CD14-positive monocyte (primary cell): ENCODE measurements at regions not wholly inside any gene's neighbourhood (a gene's known extent, or its start where the extent isn't known, plus 50 kb on each side); places are given as distances from the start of the nearest gene placed in this dataset.

ENCODE experiments used
- DNase-seq, 3 donors: peaks; one replicate each; pipeline ENCODE4 v3.0.0-alpha.2; 2011 to 2022
- H2AFZ ChIP-seq: 2 replicates; pipeline ENCODE4 v1.6.0; 2012; ENCODE audit warnings: mild to moderate bottlenecking, low read depth, low read length, inconsistent platforms; ENCODE audit not compliant: insufficient read depth, poor library complexity, severe bottlenecking
- H3K27ac ChIP-seq, 2 donors: 1 replicate in 1 of 2; 2 replicates in 1 of 2; pipeline ENCODE4 v1.5.1; 2012 to 2013; ENCODE audit warnings: low read length in 2 of 2, control low read depth in 1 of 2, inconsistent platforms in 1 of 2, low read depth in 1 of 2, mild to moderate bottlenecking in 1 of 2
- H3K27me3 ChIP-seq, 2 donors: one replicate each; pipeline versions ENCODE4 v1.6.0 to v1.6.1; 2011 to 2013; ENCODE audit warnings: low read length in 2 of 2; ENCODE audit not compliant: control insufficient read depth in 2 of 2, insufficient read depth in 2 of 2
- H3K36me3 ChIP-seq, 2 donors: replicated peaks in 1 of 2; 1 replicate in 1 of 2; 2 replicates in 1 of 2; pipeline versions ENCODE4 v1.5.1 to v1.6.1; 2012 to 2013; ENCODE audit warnings: low read length in 2 of 2, control low read depth in 1 of 2, inconsistent platforms in 1 of 2, mild to moderate bottlenecking in 1 of 2; ENCODE audit not compliant: insufficient read depth in 2 of 2, control insufficient read depth in 1 of 2
- H3K4me1 ChIP-seq, 2 donors: 1 replicate in 1 of 2; 2 replicates in 1 of 2; pipeline versions ENCODE4 v1.5.1 to v1.6.1; 2012 to 2013; ENCODE audit warnings: low read length in 2 of 2, control low read depth in 1 of 2, inconsistent platforms in 1 of 2, mild to moderate bottlenecking in 1 of 2, moderate library complexity in 1 of 2; ENCODE audit not compliant: insufficient read depth in 2 of 2, control insufficient read depth in 1 of 2
- H3K4me2 ChIP-seq: replicated peaks from 2 replicates; pipeline ENCODE3; 2012; ENCODE audit warnings: low read length, moderate library complexity, mild to moderate bottlenecking; ENCODE audit not compliant: poor library complexity, severe bottlenecking; ENCODE audit errors: extremely low read depth
- H3K4me3 ChIP-seq, 3 experiments: fragments of 200-600 bp in 1 of 3; sonication (generic) in 1 of 3; replicated peaks in 1 of 3; 1 replicate in 2 of 3; 2 replicates in 1 of 3; pipeline ENCODE4 v1.5.1; 2011 to 2013; ENCODE audit warnings: low read length in 3 of 3, mild to moderate bottlenecking in 3 of 3, control low read depth in 2 of 3, low read depth in 2 of 3, inconsistent platforms in 1 of 3, moderate library complexity in 1 of 3
- H3K79me2 ChIP-seq: 2 replicates; pipeline ENCODE4 v1.6.0; 2012; ENCODE audit warnings: mild to moderate bottlenecking, control low read depth, inconsistent platforms, low read length, moderate library complexity; ENCODE audit not compliant: insufficient read depth
- H3K9ac ChIP-seq: 2 replicates; pipeline ENCODE4 v1.6.0; 2017; ENCODE audit warnings: low read length, mild to moderate bottlenecking; ENCODE audit not compliant: insufficient read depth, poor library complexity, severe bottlenecking
- H3K9me3 ChIP-seq, 2 donors: replicated peaks in 1 of 2; 1 replicate in 1 of 2; 2 replicates in 1 of 2; pipeline versions ENCODE4 v1.5.1 to v1.6.1; 2012 to 2013; ENCODE audit warnings: low read length in 2 of 2, control low read depth in 1 of 2; ENCODE audit not compliant: control insufficient read depth in 1 of 2, insufficient read depth in 1 of 2
- H4K20me1 ChIP-seq: 2 replicates; pipeline ENCODE4 v1.6.0; 2012; ENCODE audit warnings: mild to moderate bottlenecking, low read length, control low read depth, moderate library complexity; ENCODE audit not compliant: insufficient read depth
- H3K27ac Mint-ChIP-seq, 7 donors: one replicate each; pipeline ENCODE4 v1.8.0; 2020; ENCODE audit warnings: mild to moderate bottlenecking in 7 of 7, mixed read lengths in 7 of 7, moderate library complexity in 6 of 7, inconsistent platforms in 2 of 7
- H3K27me3 Mint-ChIP-seq, 3 donors: one replicate each; pipeline ENCODE4 v1.8.0; 2021 to 2022; ENCODE audit warnings: low read depth in 3 of 3, mild to moderate bottlenecking in 3 of 3, mixed read lengths in 3 of 3, moderate library complexity in 3 of 3, inconsistent platforms in 1 of 3
- H3K36me3 Mint-ChIP-seq, 2 donors: one replicate each; pipeline ENCODE4 v1.8.0; 2020; ENCODE audit warnings: mixed read lengths in 2 of 2, inconsistent platforms in 1 of 2, mild to moderate bottlenecking in 1 of 2
- H3K4me1 Mint-ChIP-seq: one replicate; pipeline ENCODE4 v1.8.0; 2020; ENCODE audit warnings: mild to moderate bottlenecking, mixed read lengths
- H3K4me3 Mint-ChIP-seq, 2 donors: one replicate each; pipeline ENCODE4 v1.8.0; 2020; ENCODE audit warnings: mild to moderate bottlenecking in 2 of 2, mixed read lengths in 2 of 2, moderate library complexity in 1 of 2
- H3K9me3 Mint-ChIP-seq, 7 donors: one replicate each; pipeline ENCODE4 v1.8.0; 2020 to 2022; ENCODE audit warnings: mixed read lengths in 7 of 7, mild to moderate bottlenecking in 6 of 7, moderate library complexity in 6 of 7, inconsistent platforms in 2 of 7
- CTCF ChIP-seq: fragments of 200-600 bp; IDR thresholded peaks from one replicate; pipeline ENCODE4 v1.8.0; 2022; ENCODE audit warnings: antibody characterized with exemption, mild to moderate bottlenecking
- WGBS: methylation state at CpG from one replicate; pipeline ENCODE4 v1.1.5; 2013; ENCODE audit warnings: missing lambda C conversion rate; ENCODE audit not compliant: insufficient coverage; 5-methylcytosine and 5-hydroxymethylcytosine counted together
- intact Hi-C, 2 donors: fragments of 100-400 bp; cut with micrococcal nuclease; formaldehyde crosslinking; loops; one replicate each; pipeline versions ENCODE4 v1.15.0 to v1.15.1; 2023

DNA sequence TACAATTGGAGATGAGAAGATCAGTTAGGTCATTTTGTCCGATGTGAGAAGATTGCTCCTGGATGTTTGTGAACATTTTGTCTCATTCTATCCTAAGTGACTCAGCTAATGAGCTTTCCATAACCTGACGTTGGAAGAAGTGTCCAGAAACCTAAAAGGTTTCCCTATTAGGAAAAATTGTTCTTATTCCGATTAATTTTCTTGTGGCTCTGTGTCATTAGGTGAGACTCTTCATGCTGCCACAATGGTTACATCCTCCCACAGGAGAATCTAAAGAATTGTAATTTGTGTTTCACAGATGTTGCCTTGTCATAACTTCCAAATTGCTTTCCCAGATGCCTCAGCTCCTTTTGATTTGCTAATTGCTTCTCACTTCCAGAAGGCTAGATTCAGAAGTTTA lies 261.0 kb upstream of the APCDD1 start:
- no peak for DNase-seq
- Histone ChIP-seq H3K4me2 (no peak overlapping the region), H3K4me1 (peaks cover 7 to 8% of the 10 kb centered on the region in 2 donors), H2AFZ (no peak overlapping the region), H3K9ac (no peak overlapping the region), H3K4me3 (no peak overlapping the region), H4K20me1 (no peaks in the 10 kb centered on the region), H3K79me2 (no peaks in the 10 kb centered on the region), H3K9me3 (no peaks in the 10 kb centered on the region), H3K36me3 (no peaks in the 10 kb centered on the region), H3K27ac (no peak overlapping the region), H3K27me3 (no peaks in the 10 kb centered on the region)
- Mint-ChIP-seq H3K9me3 (peaks cover 0 to 7% (median 0%) of the 10 kb centered on the region in 7 donors), H3K27ac (peak overlapping the region in 1 of 7 donors; percentile 7), H3K4me3 (no peak overlapping the region), H3K4me1 (peaks cover 23% of the 10 kb centered on the region), H3K36me3 (no peaks in the 10 kb centered on the region), H3K27me3 (peaks cover 0 to 6% (median 3%) of the 10 kb centered on the region in 3 donors)
- no peak for TF ChIP-seq CTCF
- intact Hi-C loops: no loop called here
- no CpG with 5 or more reads among the region's 3 CpGs for WGBS

DNA sequence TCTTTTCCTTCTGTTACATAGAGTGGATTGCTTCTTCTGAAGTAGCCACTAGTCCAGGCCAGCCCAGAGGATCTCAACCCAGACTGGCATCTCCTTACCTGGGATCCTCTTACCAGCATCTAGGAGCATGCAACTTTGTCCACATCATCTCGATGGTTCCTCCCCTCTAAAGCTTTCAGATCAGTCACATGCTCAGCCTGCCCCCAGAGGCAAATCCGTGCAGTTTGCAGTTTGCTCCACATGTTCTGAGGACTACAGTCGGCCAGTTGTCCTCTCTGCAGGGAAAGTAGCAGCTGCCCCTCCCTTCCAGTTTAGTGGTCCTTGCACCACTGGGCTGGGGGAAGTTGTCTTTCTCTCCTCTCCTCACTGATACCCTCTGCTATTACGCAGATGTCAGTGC lies 259.8 kb upstream of the APCDD1 start:
- H3K4me3 Mint-ChIP-seq: no peak overlapping the region
- no peak overlapping the region for H3K27ac Mint-ChIP-seq
- Histone ChIP-seq H3K36me3 (no peaks in the 10 kb centered on the region), H4K20me1 (no peaks in the 10 kb centered on the region), H3K4me3 (no peak overlapping the region), H3K4me2 (no peak overlapping the region), H2AFZ (no peak overlapping the region), H3K4me1 (peaks cover 7 to 8% of the 10 kb centered on the region in 2 donors), H3K79me2 (no peaks in the 10 kb centered on the region), H3K27me3 (no peaks in the 10 kb centered on the region), H3K9me3 (no peaks in the 10 kb centered on the region), H3K9ac (no peak overlapping the region), H3K27ac (no peak overlapping the region)
- intact Hi-C loops: no loop called here
- peaks cover 19% of the 10 kb centered on the region for H3K4me1 Mint-ChIP-seq
- H3K36me3 Mint-ChIP-seq: peaks cover 0 to 1% of the 10 kb centered on the region in 2 donors
- peaks cover 0 to 4% (median 3%) of the 10 kb centered on the region in 3 donors for H3K27me3 Mint-ChIP-seq
- no peak for DNase-seq
- TF ChIP-seq CTCF: no peak
- WGBS: 63% methylated on average over 3 of the region's 4 CpGs
- H3K9me3 Mint-ChIP-seq: peaks cover 0 to 7% (median 0%) of the 10 kb centered on the region in 7 donors
